ENCODE measurements at regions not wholly inside any gene's neighbourhood (a gene's known extent, or its start where the extent isn't known, plus 50 kb on each side); places are given as distances from the start of the nearest gene placed in this dataset.

DNA sequence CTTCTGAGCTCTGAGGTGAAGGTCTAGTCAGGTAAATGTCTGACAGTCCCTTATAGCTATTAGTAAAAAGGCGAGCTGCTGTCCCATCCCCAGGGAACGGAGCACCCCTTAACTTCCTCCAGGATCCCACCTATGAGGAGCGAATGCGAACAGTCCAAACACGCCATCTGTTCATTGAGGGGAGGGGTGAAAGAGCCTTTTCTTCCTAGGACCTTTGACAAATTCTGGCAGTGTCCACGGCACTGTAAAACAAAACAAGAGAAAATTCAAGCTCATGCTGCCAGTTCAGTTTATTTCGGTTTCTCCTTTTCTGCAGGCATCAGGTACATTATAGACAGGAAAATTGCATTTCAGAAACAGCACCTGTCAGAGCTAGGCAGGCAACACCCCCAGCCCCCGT is 253.8 kb upstream of the CADM1 start:
- TF ChIP-seq, protein P1, sequence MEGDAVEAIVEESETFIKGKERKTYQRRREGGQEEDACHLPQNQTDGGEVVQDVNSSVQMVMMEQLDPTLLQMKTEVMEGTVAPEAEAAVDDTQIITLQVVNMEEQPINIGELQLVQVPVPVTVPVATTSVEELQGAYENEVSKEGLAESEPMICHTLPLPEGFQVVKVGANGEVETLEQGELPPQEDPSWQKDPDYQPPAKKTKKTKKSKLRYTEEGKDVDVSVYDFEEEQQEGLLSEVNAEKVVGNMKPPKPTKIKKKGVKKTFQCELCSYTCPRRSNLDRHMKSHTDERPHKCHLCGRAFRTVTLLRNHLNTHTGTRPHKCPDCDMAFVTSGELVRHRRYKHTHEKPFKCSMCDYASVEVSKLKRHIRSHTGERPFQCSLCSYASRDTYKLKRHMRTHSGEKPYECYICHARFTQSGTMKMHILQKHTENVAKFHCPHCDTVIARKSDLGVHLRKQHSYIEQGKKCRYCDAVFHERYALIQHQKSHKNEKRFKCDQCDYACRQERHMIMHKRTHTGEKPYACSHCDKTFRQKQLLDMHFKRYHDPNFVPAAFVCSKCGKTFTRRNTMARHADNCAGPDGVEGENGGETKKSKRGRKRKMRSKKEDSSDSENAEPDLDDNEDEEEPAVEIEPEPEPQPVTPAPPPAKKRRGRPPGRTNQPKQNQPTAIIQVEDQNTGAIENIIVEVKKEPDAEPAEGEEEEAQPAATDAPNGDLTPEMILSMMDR (conservative IDR thresholded peaks at IDR 0.05 in 1 of 2, IDR thresholded peaks at IDR 0.05 in 1 of 2; ENCODE audit: low read depth in 1 of 2, low read length in 2 of 2), result no peak
- no peak for TF ChIP-seq EZH2 (IDR thresholded peaks at IDR 0.05; ENCODE audit: low read length, missing control alignments)
